Neural cell (in vitro differentiated cells): ENCODE measurements at regions not wholly inside any gene's neighbourhood (a gene's known extent, or its start where the extent isn't known, plus 50 kb on each side); places are given as distances from the start of the nearest gene placed in this dataset.

Experiments
- H2AFZ ChIP-seq: fragments of 200-600, 300-800 bp; sonication (generic), shearing (Covaris generic); 2 replicates; pipeline ENCODE4 v1.6.0; 2014; ENCODE audit warnings: low read depth, mild to moderate bottlenecking, antibody characterized with exemption, low read length, moderate library complexity
- H3F3A ChIP-seq: fragments of 200-600 bp; shearing (Covaris generic); 2 replicates; pipeline ENCODE4 v1.6.1; 2016; ENCODE audit warnings: mild to moderate bottlenecking, moderate library complexity, mixed read lengths, antibody characterized with exemption, low read length; ENCODE audit not compliant: insufficient read depth, poor library complexity, severe bottlenecking
- H3K27ac ChIP-seq: fragments of 200-600, 300-800 bp; sonication (generic), shearing (Covaris generic); 2 replicates; pipeline ENCODE4 v1.5.1; 2014; ENCODE audit warnings: mild to moderate bottlenecking, low read length, moderate library complexity
- H3K27me3 ChIP-seq: fragments of 300-800, 200-600 bp; sonication (generic), shearing (Covaris generic); 2 replicates; pipeline ENCODE4 v1.6.0; 2014; ENCODE audit warnings: mild to moderate bottlenecking, low read depth, low read length, moderate library complexity; ENCODE audit not compliant: insufficient read depth
- H3K36me3 ChIP-seq: fragments of 300-800, 200-600 bp; sonication (generic), shearing (Covaris generic); 2 replicates; pipeline ENCODE4 v1.5.1; 2014; ENCODE audit warnings: mild to moderate bottlenecking, antibody characterized with exemption, low read length, moderate library complexity; ENCODE audit not compliant: insufficient read depth
- H3K4me2 ChIP-seq: fragments of 300-800, 200-600 bp; sonication (generic), shearing (Covaris generic); 2 replicates; pipeline ENCODE4 v1.6.0; 2014; ENCODE audit warnings: mild to moderate bottlenecking, low read length
- H3K4me3 ChIP-seq: fragments of 300-800, 200-600 bp; sonication (generic), shearing (Covaris generic); 2 replicates; pipeline ENCODE4 v1.5.1; 2014; ENCODE audit warnings: mild to moderate bottlenecking, low read length, moderate library complexity
- H3K79me2 ChIP-seq: fragments of 200-600 bp; shearing (Covaris generic); replicated peaks from 2 replicates; pipeline ENCODE4 v1.6.0; 2014; ENCODE audit warnings: mild to moderate bottlenecking, low read length, moderate library complexity; ENCODE audit not compliant: insufficient read depth
- H3K9ac ChIP-seq: fragments of 300-800, 200-600 bp; sonication (generic), shearing (Covaris generic); 2 replicates; pipeline ENCODE4 v1.6.1; 2016; ENCODE audit warnings: mild to moderate bottlenecking, low read length, mixed read lengths
- H3K9me2 ChIP-seq: fragments of 200-600 bp; shearing (Covaris generic); 2 replicates; pipeline ENCODE4 v1.6.1; 2016; ENCODE audit warnings: mild to moderate bottlenecking, low read length, mixed read lengths; ENCODE audit not compliant: insufficient read depth
- H3K9me3 ChIP-seq: fragments of 200-600, 300-800 bp; sonication (generic), shearing (Covaris generic); 2 replicates; pipeline ENCODE4 v1.6.1; 2016; ENCODE audit warnings: mild to moderate bottlenecking, mixed run types, low read length, moderate library complexity, mixed read lengths
- H4K20me1 ChIP-seq: fragments of 200-600 bp; shearing (Covaris generic); 2 replicates; pipeline ENCODE4 v1.6.1; 2016; ENCODE audit warnings: mild to moderate bottlenecking, mixed run types; ENCODE audit not compliant: insufficient read depth
- EP300 ChIP-seq: fragments of 450-650 bp; conservative IDR thresholded peaks from 2 replicates; pipeline ENCODE4 v1.6.1; 2014; ENCODE audit warnings: antibody characterized with exemption, mild to moderate bottlenecking, moderate library complexity; ENCODE audit not compliant: poor library complexity, severe bottlenecking
- EZH2 ChIP-seq: fragments of 200-600, 300-800 bp; shearing (Covaris generic), sonication (generic); IDR thresholded peaks from 2 replicates; pipeline ENCODE4 v1.6.1; 2014; ENCODE audit warnings: antibody characterized with exemption, low read length, borderline replicate concordance, mild to moderate bottlenecking; ENCODE audit not compliant: insufficient read depth, poor library complexity, severe bottlenecking
- MXI1 ChIP-seq: fragments of 450-650 bp; conservative IDR thresholded peaks from 2 replicates; pipeline ENCODE4 v1.6.1; 2014; ENCODE audit warnings: antibody characterized with exemption, mild to moderate bottlenecking; ENCODE audit not compliant: poor library complexity, severe bottlenecking
- POLR2AphosphoS5 ChIP-seq: IDR thresholded peaks from 2 replicates; pipeline ENCODE4 v1.6.1; 2012
- RAD21 ChIP-seq: fragments of 450-650 bp; conservative IDR thresholded peaks from 2 replicates; pipeline ENCODE4 v1.6.1; 2014; ENCODE audit warnings: antibody characterized with exemption, mild to moderate bottlenecking, moderate library complexity
- SMC3 ChIP-seq: fragments of 450-650 bp; conservative IDR thresholded peaks from 2 replicates; pipeline ENCODE4 v1.6.1; 2014; ENCODE audit warnings: antibody characterized with exemption, mild to moderate bottlenecking, moderate library complexity; ENCODE audit not compliant: poor library complexity
- TAF1 ChIP-seq: IDR thresholded peaks from 2 replicates; pipeline ENCODE4 v1.6.1; 2012; ENCODE audit warnings: low read depth
- TF ChIP-seq, protein P1 (sequence below): IDR thresholded peaks from 2 replicates; pipeline ENCODE4 v1.6.1; 2012; ENCODE audit warnings: borderline replicate concordance
- TF ChIP-seq, protein P2 (sequence below): fragments of 450-650 bp; IDR thresholded peaks from 2 replicates; pipeline ENCODE4 v1.5.1; 2014; ENCODE audit warnings: antibody characterized with exemption, mild to moderate bottlenecking, moderate library complexity; ENCODE audit not compliant: poor library complexity, severe bottlenecking

DNA sequence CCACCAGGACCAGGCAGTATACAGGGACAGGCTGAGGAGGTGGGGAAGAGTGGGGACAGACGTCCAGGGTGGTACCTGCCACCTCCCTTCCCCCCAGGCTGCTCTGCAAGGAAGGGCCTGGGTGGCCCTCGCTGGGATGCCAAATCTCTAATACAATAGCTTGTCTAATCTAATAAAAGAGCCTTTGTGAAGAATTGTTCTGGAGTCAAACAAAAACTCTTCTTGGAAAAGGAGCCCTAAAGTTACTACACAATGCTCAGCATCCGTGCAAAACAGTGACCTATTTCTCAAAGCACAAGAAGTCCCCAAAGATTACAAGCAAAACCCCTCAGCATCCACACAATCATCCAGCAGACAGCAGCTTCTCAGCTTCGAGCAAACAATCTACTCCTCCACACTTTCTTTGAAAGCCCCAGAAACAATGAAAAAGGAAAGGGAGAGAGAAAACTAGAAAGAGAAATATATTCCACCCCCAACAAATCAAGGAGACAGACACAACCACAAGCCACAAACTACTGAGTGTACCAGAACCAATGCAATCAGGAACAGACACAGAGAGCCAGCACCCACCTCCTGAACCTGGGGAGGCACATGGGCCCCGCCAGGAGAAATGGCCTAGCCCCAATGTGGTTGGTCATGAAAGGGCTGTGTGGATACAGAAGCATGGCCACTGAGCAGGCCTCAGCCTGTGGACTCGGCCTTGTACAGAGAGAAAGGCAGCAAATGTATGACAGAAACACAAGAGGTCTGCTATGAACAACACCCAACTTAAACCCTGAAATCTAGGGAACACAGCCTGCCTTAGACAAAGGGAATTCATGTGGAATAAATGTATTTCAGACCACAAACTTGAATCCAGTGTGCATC is 177.1 kb upstream of the CHRNA7 start:
- Histone ChIP-seq H3K36me3 (no peaks in the 10 kb centered on the region), H3F3A (no peaks in the 10 kb centered on the region), H3K4me3 (no peak overlapping the region), H3K27ac (no peak overlapping the region), H3K9ac (no peak overlapping the region), H2AFZ (no peak overlapping the region), H3K4me2 (no peak overlapping the region), H3K27me3 (no peaks in the 10 kb centered on the region), H3K9me2 (no peaks in the 10 kb centered on the region), H3K79me2 (no peaks in the 10 kb centered on the region), H4K20me1 (no peaks in the 10 kb centered on the region), H3K9me3 (peaks cover 3% of the 10 kb centered on the region)
- TF ChIP-seq, protein P1, sequence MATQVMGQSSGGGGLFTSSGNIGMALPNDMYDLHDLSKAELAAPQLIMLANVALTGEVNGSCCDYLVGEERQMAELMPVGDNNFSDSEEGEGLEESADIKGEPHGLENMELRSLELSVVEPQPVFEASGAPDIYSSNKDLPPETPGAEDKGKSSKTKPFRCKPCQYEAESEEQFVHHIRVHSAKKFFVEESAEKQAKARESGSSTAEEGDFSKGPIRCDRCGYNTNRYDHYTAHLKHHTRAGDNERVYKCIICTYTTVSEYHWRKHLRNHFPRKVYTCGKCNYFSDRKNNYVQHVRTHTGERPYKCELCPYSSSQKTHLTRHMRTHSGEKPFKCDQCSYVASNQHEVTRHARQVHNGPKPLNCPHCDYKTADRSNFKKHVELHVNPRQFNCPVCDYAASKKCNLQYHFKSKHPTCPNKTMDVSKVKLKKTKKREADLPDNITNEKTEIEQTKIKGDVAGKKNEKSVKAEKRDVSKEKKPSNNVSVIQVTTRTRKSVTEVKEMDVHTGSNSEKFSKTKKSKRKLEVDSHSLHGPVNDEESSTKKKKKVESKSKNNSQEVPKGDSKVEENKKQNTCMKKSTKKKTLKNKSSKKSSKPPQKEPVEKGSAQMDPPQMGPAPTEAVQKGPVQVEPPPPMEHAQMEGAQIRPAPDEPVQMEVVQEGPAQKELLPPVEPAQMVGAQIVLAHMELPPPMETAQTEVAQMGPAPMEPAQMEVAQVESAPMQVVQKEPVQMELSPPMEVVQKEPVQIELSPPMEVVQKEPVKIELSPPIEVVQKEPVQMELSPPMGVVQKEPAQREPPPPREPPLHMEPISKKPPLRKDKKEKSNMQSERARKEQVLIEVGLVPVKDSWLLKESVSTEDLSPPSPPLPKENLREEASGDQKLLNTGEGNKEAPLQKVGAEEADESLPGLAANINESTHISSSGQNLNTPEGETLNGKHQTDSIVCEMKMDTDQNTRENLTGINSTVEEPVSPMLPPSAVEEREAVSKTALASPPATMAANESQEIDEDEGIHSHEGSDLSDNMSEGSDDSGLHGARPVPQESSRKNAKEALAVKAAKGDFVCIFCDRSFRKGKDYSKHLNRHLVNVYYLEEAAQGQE: no peak
- no peak for TF ChIP-seq TAF1
- TF ChIP-seq SMC3: no peak
- no peak for TF ChIP-seq EP300
- no peak for TF ChIP-seq EZH2
- TF ChIP-seq POLR2AphosphoS5: no peak
- no peak for TF ChIP-seq RAD21
- TF ChIP-seq, protein P2, sequence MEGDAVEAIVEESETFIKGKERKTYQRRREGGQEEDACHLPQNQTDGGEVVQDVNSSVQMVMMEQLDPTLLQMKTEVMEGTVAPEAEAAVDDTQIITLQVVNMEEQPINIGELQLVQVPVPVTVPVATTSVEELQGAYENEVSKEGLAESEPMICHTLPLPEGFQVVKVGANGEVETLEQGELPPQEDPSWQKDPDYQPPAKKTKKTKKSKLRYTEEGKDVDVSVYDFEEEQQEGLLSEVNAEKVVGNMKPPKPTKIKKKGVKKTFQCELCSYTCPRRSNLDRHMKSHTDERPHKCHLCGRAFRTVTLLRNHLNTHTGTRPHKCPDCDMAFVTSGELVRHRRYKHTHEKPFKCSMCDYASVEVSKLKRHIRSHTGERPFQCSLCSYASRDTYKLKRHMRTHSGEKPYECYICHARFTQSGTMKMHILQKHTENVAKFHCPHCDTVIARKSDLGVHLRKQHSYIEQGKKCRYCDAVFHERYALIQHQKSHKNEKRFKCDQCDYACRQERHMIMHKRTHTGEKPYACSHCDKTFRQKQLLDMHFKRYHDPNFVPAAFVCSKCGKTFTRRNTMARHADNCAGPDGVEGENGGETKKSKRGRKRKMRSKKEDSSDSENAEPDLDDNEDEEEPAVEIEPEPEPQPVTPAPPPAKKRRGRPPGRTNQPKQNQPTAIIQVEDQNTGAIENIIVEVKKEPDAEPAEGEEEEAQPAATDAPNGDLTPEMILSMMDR: no peak
- no peak for TF ChIP-seq MXI1

DNA sequence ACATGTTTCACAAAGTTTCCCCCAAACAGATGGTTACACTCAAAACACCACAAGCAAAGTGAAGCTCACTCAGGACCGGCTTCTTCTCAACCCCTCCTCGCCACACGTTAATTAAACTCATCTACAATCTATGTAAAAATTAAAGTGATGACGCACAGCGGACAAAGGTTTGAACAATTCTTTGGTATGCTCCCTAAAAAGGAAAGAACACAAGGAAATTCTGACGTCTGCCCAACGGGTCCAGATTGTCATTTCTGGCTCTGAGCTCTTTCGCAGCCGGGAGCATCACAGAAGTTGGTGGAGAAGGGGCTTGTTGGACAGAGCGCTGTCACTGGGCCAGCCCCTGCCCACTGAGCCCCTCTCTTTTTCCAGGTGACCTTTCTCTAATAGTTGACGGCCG is 173.7 kb upstream of the CHRNA7 start:
- no peak overlapping the region for H3K4me2 ChIP-seq
- no peak overlapping the region for H3K9ac ChIP-seq
- no peaks in the 10 kb centered on the region for H3K9me3 ChIP-seq
- TF ChIP-seq, protein P1: no peak
- TF ChIP-seq MXI1 (no peak), TAF1 (no peak), EZH2 (no peak), POLR2AphosphoS5 (no peak), SMC3 (no peak)
- TF ChIP-seq, protein P2: no peak
- H3F3A ChIP-seq: no peaks in the 10 kb centered on the region
- H2AFZ ChIP-seq: no peak overlapping the region
- no peaks in the 10 kb centered on the region for H3K9me2 ChIP-seq
- no peaks in the 10 kb centered on the region for H3K36me3 ChIP-seq
- no peaks in the 10 kb centered on the region for H3K27me3 ChIP-seq
- no peak overlapping the region for H3K27ac ChIP-seq
- H3K4me3 ChIP-seq: no peak overlapping the region
- no peaks in the 10 kb centered on the region for H3K79me2 ChIP-seq
- no peaks in the 10 kb centered on the region for H4K20me1 ChIP-seq
